NCI-H510A (cell line): ENCODE measurements at regions not wholly inside any gene's neighbourhood (a gene's known extent, or its start where the extent isn't known, plus 50 kb on each side); places are given as distances from the start of the nearest gene placed in this dataset.

Source experiments
- DNase-seq: peaks from one replicate; lab custom pipeline; 2025; lab: John Stamatoyannopoulos, UW

DNA sequence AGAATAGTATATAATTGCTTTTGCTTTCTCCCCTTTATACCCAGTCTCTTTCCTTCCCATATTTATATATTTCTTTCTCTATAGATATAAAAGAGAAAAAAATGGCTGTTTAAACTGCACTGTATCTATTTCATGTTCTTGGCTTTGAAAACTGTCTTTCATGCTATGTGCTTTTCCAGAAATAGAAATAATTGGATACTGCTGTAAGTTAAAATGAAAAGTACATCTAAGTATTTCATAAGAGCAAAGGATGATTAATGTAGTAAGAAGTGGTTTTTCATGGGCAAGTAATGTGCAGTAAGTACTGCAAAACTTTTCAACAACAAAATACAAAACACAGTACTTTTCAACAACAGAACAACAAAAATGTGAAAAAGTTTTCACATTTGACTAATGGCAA is 237.9 kb downstream of the SNCA start:
- DNase-seq: no peak

- no peak for DNase-seq
Measured at GRCh38 chr4:89598602-89599001, 238.4 kb downstream of the SNCA start.

- no peak for DNase-seq
Measured at GRCh38 chr4:89595125-89595789, 241.7 kb downstream of the SNCA start.

GRCh38 chr4:89590128-89590527 is 246.8 kb downstream of the SNCA start:
- no peak for DNase-seq

GRCh38 chr4:89588421-89588820 is 248.5 kb downstream of the SNCA start:
- DNase-seq: no peak

GRCh38 chr4:89587364-89587763 is 249.6 kb downstream of the SNCA start:
- DNase-seq: no peak

GRCh38 chr4:89586864-89587263 is 250.1 kb downstream of the SNCA start:
- DNase-seq: no peak

GRCh38 chr4:89586318-89586717 is 250.6 kb downstream of the SNCA start:
- DNase-seq: no peak

DNA sequence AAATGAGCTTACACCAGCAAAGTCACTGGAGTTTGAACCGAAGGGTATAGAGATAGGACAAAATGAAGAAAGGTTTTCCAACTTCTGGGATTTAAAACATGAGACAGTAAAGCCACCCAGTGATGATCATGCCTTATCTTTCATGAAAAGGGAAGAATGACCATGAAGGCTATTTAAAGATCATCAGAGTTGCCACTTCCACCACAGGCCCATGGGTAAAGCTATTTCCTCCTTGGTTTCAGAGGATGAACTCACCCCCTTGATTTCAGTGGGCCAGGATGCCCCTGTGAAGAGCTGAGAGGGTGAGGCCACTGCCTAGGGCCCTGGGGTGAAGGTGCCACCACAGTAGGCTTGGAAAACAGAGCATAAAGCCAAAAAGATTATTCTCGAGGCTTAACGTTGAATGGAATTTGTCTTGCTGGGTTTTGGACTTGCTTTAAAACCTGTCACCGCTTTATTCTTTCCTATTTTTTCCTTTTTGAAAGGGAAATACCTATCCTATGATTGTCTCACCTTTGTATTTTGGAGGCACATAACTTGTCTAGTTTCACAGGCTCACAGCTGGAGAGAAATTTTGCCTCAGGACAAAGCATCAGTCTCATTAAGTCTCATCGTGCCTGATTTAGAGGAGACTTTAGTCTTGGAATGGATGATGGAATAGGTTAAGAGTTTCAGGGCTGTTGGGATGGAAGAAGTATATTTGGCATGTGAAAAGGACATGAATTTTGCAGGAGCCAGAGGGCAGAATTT is 254.0 kb downstream of the SNCA start:
- no peak for DNase-seq

- no peak for DNase-seq
Measured at GRCh38 chr4:89579771-89580170, 257.2 kb downstream of the SNCA start.

DNA sequence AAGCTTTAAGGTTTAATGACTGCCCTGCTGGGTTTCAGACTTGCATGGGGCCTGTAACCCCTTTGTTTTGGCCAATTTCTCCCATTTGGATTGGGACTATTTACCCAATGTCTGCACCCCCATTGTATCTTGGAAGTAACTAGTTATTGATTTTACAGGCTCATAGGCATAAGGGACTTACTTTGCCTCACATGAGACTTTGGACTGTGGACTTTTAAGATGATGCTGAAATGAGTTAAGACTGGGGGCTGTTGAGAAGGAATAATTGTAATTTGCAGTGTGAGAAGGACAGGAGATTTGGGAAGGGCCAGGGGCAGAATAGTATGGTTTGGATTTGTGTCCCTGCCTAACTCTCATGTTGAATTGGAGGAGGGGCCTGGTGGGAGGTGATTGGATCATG is 260.7 kb downstream of the SNCA start:
- no peak for DNase-seq

DNA sequence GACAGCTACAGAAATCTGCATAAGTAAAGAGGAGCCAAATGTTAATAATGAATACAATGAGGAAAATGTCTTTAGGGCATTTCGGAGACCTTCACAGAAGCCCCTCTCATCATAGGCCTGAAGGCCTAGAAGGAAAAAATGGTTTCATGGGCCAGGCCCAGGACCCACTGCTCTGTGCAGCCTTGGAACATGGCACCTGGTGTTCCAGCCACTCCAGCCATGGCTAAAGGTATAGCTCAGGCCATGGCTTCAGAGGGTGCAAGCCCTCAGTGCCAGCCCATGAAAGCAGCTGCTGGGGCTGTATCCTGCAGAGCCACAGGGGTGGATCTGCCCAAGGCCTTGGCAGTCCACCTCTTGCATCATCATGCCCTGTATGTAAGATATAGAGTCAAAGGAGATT is 261.1 kb downstream of the SNCA start:
- no peak for DNase-seq

- no peak for DNase-seq
Measured at GRCh38 chr4:89574176-89574575, 262.8 kb downstream of the SNCA start.

- DNase-seq: no peak
Measured at GRCh38 chr4:89573656-89574055, 263.3 kb downstream of the SNCA start.

- peak; percentile 74 for DNase-seq
Measured at GRCh38 chr4:89572224-89572858, 264.6 kb downstream of the SNCA start.

GRCh38 chr4:89570931-89571330 is 263.3 kb upstream of the GPRIN3 start:
- DNase-seq: no peak

GRCh38 chr4:89567936-89568335 is 260.3 kb upstream of the GPRIN3 start:
- no peak for DNase-seq

DNA sequence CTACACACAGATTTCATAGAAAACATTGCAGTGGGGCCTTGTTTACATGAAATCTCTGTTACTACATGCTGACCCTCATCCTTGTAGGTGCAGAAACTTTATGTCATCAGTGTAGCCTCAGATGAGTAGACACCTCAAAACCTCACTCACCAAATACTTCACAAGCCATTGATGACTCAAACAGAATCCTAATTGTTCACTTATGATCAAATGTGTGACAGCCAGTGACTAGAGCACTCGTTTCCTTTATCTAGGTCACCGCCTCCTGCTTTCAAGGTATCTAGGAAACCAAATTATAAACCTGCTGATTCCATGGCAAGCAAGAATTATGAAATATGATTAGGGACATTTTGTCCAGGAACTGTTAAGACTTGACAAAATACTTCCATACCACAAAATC is 255.8 kb upstream of the GPRIN3 start:
- DNase-seq: no peak

DNA sequence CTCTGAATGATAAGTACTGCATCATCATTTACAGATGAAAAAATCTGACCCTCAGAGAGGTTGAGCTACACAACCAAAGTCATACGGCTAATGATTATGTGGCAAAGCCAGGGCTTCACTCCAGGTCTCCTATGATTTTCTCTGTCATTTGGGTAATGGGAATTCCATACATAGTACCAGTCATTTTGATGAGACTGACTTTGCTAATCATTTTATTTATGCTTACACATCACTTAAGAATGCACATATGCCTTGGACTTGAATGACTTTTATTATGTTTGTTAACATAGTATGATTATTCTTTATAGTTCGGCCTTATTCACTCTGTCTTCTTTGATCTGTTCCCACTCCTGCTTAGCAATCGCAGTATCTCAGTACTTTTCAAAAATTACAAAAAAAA is 255.1 kb upstream of the GPRIN3 start:
- no peak for DNase-seq

DNA sequence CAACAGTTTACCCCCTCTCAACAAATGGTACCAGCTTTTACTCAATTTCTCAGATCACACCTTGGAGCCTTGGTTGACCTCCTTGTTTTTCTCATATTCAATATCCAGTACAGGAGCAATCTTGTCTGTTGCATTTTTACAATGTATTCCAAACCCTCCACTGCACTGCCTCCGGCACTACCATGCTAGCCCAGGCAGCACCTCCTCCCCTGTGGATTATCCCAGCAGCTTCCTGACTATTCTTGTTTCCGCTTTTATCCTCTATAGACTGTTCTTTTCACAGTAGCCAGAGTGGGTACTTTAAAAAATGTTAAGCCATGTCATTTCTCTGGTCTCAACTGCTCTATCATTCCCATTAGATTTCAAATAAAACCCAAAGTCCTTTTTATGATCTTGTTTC is 253.4 kb upstream of the GPRIN3 start:
- no peak for DNase-seq

- no peak for DNase-seq
Measured at GRCh38 chr4:89558147-89558546, 250.5 kb upstream of the GPRIN3 start.

DNA sequence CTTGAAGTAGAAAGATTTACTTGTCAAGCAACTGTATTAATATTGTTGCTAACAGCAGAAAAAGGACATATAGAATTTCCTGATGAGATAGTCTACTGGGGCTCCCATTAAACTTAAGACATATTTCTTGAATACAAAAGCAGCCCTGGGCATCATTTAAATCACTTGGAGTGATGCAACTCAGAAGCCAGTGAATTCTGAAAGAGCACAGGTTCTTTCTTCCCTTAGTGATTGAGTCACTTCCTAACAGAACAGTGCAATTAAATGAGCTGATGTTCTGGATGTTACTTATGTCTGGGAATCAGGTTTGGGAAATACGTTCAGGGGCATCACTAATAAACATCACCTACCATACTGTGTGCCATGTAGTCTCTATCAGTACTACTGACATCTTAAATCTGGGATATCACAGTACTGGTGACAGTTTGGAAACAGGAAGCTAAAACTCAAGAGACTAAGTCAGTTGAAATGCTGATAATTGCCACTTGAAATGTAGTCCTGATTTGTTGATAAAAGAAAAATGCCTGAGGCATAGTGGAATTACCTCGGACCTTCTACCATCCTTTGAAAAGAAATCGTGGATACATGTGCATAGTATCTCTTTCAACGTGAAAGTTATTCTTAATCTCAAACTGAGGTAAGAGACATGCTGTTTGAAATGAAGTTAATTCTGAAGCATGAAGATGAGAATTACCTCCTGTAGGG is 249.2 kb upstream of the GPRIN3 start:
- DNase-seq: no peak

- DNase-seq: no peak
Measured at GRCh38 chr4:89551191-89551590, 243.6 kb upstream of the GPRIN3 start.
